ENCODE measurements at regions not wholly inside any gene's neighbourhood (a gene's known extent, or its start where the extent isn't known, plus 50 kb on each side); places are given as distances from the start of the nearest gene placed in this dataset.

DNA sequence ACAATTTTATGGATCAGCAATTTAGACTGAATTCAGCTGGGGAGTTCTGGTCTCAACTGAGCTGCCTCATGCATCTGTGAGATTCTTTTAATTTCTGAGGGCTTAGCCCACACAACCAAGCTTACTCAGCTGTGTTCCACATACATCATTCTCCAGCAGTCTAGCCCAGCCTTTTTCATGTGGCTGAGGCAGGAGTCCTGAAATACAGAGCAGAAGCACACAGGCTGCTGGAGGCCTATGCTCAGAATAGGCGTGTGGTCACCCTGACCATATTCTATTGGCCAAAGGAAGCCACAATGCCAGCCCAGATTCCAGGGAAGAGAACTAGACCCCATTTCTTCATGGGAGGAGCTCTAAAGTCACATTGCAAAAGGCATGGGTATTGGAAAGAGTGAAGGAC, 72.3 kb upstream of the DHRS4 start:
- Histone ChIP-seq H3K27me3 (ENCODE audit: control insufficient read depth in 3 of 3, insufficient read depth in 3 of 3, low read length in 2 of 3) (no peaks in the 10 kb centered on the region), H3K27ac (ENCODE audit: low read depth in 1 of 2, low read length in 1 of 2) (no peak overlapping the region), H3K9me3 (ENCODE audit: control insufficient read depth in 4 of 4, insufficient read depth in 3 of 4, low read length in 3 of 4) (no peaks in the 10 kb centered on the region), H3K9ac (ENCODE audit: insufficient read depth in 1 of 2, low read length in 2 of 2) (no peak overlapping the region), H3K4me3 (no peak overlapping the region), H3K4me1 (ENCODE audit: control insufficient read depth in 5 of 5, insufficient read depth in 5 of 5, low read length in 5 of 5) (peaks cover 0 to 12% (median 2%) of the 10 kb centered on the region in 5 donors), H3K36me3 (ENCODE audit: control insufficient read depth in 4 of 4, insufficient read depth in 4 of 4, low read length in 4 of 4) (no peaks in the 10 kb centered on the region)
- WGBS, 2 donors = 90 to 91% methylated on average over 1 of the region's 1 CpG
- ATAC-seq (ENCODE audit: insufficient read depth, low FRiP score) (no peak), DNase-seq (no peak)
- TF ChIP-seq CTCF (IDR thresholded peaks at IDR 0.05; ENCODE audit: control extremely low read depth, extremely low read depth) = no peak

DNA sequence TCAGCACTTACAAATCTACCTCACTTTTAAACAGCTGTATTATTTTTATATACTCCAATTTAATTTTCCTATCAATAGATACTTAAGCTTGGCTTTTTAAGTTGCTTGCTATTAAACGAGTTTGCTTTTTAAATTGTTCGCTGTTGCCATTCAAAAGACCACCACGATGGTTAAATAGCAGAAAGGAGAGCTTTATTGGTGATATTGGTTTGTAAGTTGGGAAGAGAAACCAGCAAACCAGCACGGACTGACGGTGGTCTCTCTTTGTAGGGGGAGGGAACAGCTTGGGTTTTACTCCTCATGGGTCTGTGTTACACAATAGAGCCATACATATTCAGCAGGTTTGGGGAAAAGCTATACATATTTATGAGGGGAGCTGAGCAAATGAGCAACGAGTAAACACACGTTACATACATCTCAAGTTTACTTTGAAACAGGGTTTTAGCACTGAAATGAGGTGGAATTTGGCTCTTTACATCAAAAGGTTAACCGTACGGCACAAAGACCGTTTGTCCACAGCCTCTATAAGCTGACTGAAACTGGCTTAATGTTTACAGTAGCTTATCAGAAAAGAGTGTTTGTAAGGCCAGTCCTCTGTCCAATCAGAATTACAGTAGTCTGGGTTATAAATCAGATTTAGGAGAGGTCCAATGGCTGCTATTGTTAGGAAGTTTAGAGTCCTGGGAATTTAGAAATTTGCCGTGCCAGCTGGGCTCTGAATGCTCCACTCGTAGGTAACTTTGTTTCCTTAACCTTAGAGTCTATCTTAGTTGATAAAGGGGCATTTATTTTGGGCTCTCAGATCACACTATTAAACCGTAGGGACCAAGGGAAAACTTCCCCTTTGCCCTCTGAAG, 69.7 kb upstream of the DHRS4 start:
- Histone ChIP-seq H3K27me3 (ENCODE audit: control insufficient read depth in 3 of 3, insufficient read depth in 3 of 3, low read length in 2 of 3) (no peaks in the 10 kb centered on the region), H3K27ac (ENCODE audit: low read depth in 1 of 2, low read length in 1 of 2) (no peak overlapping the region), H3K4me1 (ENCODE audit: control insufficient read depth in 5 of 5, insufficient read depth in 5 of 5, low read length in 5 of 5) (peaks cover 0 to 12% (median 2%) of the 10 kb centered on the region in 5 donors), H3K9me3 (ENCODE audit: control insufficient read depth in 4 of 4, insufficient read depth in 3 of 4, low read length in 3 of 4) (peaks cover 0 to 5% (median 0%) of the 10 kb centered on the region in 4 donors), H3K4me3 (no peak overlapping the region), H3K9ac (ENCODE audit: insufficient read depth in 1 of 2, low read length in 2 of 2) (peak overlapping the region; percentile 28 to 49), H3K36me3 (ENCODE audit: control insufficient read depth in 4 of 4, insufficient read depth in 4 of 4, low read length in 4 of 4) (no peaks in the 10 kb centered on the region)
- no peak for ATAC-seq (ENCODE audit: insufficient read depth, low FRiP score)
- TF ChIP-seq CTCF (IDR thresholded peaks at IDR 0.05; ENCODE audit: control extremely low read depth, extremely low read depth) = no peak
- peak; percentile 29 to 74 (median 52) for DNase-seq
- WGBS, 2 donors = 45 to 73% methylated on average over 13 of the region's 13 CpGs

DNA sequence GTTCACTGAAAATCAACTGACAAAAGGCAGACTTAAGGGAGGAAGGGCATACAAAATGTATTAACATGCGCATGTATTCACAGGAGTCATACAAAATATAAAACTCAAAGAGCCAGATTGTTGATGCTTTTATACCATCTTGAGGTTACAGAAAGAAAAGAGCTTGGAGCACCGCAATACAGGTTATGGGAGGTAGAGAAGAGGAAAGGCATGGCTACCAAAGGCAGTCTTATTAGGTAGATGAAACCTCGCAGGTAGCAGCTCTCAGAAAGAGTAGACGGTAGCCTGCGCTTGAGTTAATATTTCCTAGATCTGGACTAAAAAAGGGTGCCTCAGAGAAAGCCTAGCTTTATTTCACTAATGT, 69.0 kb upstream of the DHRS4 start:
- no peak overlapping the region for H3K9ac ChIP-seq (ENCODE audit: insufficient read depth in 1 of 2, low read length in 2 of 2)
- H3K27ac ChIP-seq (ENCODE audit: low read depth in 1 of 2, low read length in 1 of 2) = no peak overlapping the region
- ATAC-seq (ENCODE audit: insufficient read depth, low FRiP score) (no peak), DNase-seq (peak in 2 of 3 donors; percentile 9 to 13)
- WGBS, 2 donors = 83 to 89% methylated on average over 5 of the region's 5 CpGs
- H3K9me3 ChIP-seq (ENCODE audit: control insufficient read depth in 4 of 4, insufficient read depth in 3 of 4, low read length in 3 of 4) = peaks cover 0 to 5% (median 0%) of the 10 kb centered on the region in 4 donors
- H3K4me1 ChIP-seq (ENCODE audit: control insufficient read depth in 5 of 5, insufficient read depth in 5 of 5, low read length in 5 of 5) = peaks cover 0 to 12% (median 2%) of the 10 kb centered on the region in 5 donors
- no peak for TF ChIP-seq CTCF (IDR thresholded peaks at IDR 0.05; ENCODE audit: control extremely low read depth, extremely low read depth)
- H3K36me3 ChIP-seq (ENCODE audit: control insufficient read depth in 4 of 4, insufficient read depth in 4 of 4, low read length in 4 of 4) = no peaks in the 10 kb centered on the region
- no peak overlapping the region for H3K4me3 ChIP-seq
- no peaks in the 10 kb centered on the region for H3K27me3 ChIP-seq (ENCODE audit: control insufficient read depth in 3 of 3, insufficient read depth in 3 of 3, low read length in 2 of 3)
